Pancreas (tissue), 10 donors: ENCODE measurements at regions not wholly inside any gene's neighbourhood (a gene's known extent, or its start where the extent isn't known, plus 50 kb on each side); places are given as distances from the start of the nearest gene placed in this dataset.

Source experiments
- ATAC-seq, 4 donors: fragments of 200-7000 bp; cut with Tn5 transposase; one replicate each; pipeline versions ENCODE4 v1.8.0 to v1.9.1; 2020; ENCODE audit warnings: mild to moderate bottlenecking in 4 of 4, moderate library complexity in 4 of 4
- DNase-seq, 6 donors: peaks; one replicate each; pipeline ENCODE4 v3.0.0-alpha.2; 2020
- FAIRE-seq: peaks from 2 replicates; lab custom pipeline; 2012; peaks lifted over from hg19 to GRCh38; lab: Jason Lieb, UNC
- H3K27ac ChIP-seq, 4 donors: fragments of 200-600 bp; sonication (generic); 1 replicate in 3 of 4; 2 replicates in 1 of 4; pipeline versions ENCODE4 v1.5.0 to v1.8.0; 2020
- H3K27me3 ChIP-seq, 4 donors: fragments of 200-600 bp; one replicate each; pipeline ENCODE4 v1.8.0; 2021
- H3K36me3 ChIP-seq, 3 donors: fragments of 200-600 bp; sonication (generic) in 1 of 3; one replicate each; pipeline versions ENCODE4 v1.5.0 to v1.8.0; 2020 to 2021
- H3K4me1 ChIP-seq, 3 donors: fragments of 200-600 bp; one replicate each; pipeline ENCODE4 v1.8.0; 2021
- H3K4me3 ChIP-seq, 4 donors: fragments of 200-600 bp; sonication (generic) in 2 of 4; one replicate each; pipeline versions ENCODE4 v1.5.0 to v1.8.0; 2020 to 2021
- H3K9me3 ChIP-seq, 4 donors: fragments of 200-600 bp; one replicate each; pipeline ENCODE4 v1.8.0; 2021
- CTCF ChIP-seq, 4 donors: fragments of 200-600 bp; sonication (generic) in 3 of 4; IDR thresholded peaks; one replicate each; pipeline versions ENCODE4 v1.5.0 to v1.8.0; 2021; ENCODE audit warnings: antibody characterized with exemption in 4 of 4
- WGBS, 2 donors: extraction: QIAGEN DNeasy Blood & Tissue Kit; methylation state at CpG; one replicate each; pipeline ENCODE4 v1.1.7; 2013; 5-methylcytosine and 5-hydroxymethylcytosine counted together
- intact Hi-C, 3 donors: fragments of 100-400 bp; cut with DNase I; formaldehyde crosslinking; loops; one replicate each; pipeline versions ENCODE4 v1.11.1 to v1.14.2; 2022
- donor health status: healthy with polysubstance abuse.
- donor health status: DM: no; HTN: no; CAD: no; lungs with moderate emphysema.
- donor health status: DM: no; HTN: no; CAD: no.
- donor health status: control.
- donor health status: control.
- donor health status: Bipolar disorder and iron deficiency.
- donor health status: DM: yes; HTN: yes; CAD: no.
- donor health status: DM: no; HTN: no; CAD: no.
- donor health status: DM: no; HTN: no; CAD: no.
- donor health status: DM: yes; HTN: yes; CAD: no.

DNA sequence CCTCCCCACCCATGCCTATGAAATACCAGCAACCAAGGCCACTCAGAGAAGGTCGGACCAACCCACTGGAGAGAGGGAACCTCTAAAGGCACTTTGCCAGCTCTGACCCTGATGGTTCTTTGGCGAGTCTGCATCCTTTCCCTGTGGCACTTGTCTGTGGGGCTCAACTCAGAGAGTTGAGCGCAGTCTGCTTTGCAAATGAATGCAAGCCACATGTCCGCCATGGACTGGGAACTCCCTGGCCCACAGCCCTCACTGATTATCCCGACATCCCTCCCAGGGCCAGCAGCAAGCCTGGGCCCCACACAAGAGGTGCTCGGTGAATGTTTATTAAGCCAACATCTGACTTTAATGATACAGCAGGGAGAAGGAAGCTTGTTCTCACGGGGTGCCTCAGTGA, 55.5 kb upstream of the HES1 start:
- ATAC-seq: peak in 3 of 4 donors; percentile 10 to 50 (median 13)
- DNase-seq: peak in 1 of 6 donors; percentile 34
- FAIRE-seq: no peak
- H3K4me3 ChIP-seq: no peak overlapping the region
- H3K4me1 ChIP-seq: peaks cover 5 to 24% (median 16%) of the 10 kb centered on the region in 3 donors
- WGBS, 2 donors: 50 to 56% methylated on average over 7 of the region's 7 CpGs
- H3K36me3 ChIP-seq: no peaks in the 10 kb centered on the region
- no peak for TF ChIP-seq CTCF (IDR thresholded peaks at IDR 0.05)
- no peaks in the 10 kb centered on the region for H3K9me3 ChIP-seq
- no peak overlapping the region for H3K27ac ChIP-seq
- H3K27me3 ChIP-seq: no peaks in the 10 kb centered on the region
- intact Hi-C loops: no loop called here

DNA sequence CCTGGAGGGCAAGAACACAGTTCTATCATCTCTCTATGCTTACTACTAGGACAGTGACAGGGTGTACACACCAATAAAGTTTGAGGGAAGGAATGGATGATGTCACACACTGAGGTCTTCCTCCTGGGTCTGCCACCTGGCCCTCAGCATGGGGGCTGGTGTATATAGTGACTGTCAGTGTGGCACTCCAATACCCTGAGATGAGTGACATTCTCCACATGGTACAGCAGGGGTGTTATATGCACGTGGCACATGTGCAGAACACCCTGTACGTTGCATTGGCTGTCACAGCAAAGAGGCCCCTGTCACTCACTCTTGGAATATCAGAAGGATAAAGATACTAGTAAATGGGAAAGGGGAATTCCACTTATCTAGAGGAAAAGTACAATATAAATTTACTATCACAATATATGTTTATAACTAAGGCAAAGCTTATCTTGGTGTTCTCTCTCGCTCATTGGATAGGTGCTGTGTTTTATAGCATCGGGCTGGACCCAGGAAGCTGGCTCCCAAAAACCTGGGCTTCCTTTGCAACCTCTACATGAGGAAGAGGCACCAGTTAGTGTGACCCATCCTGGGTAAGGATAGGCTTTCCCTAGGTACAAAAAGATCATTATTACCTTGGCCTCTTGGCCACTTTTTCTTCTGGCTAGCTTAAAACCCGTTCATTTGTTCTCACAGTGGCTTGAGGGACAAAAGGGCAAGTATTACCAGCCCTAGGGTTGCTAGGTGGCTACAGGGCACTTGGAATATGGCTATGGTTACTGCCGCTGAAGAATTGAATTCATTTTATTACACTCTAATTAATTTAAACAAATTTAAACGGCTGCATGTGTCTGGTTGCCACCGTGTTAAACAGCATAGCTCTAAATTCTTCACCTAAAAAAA, 54.8 kb upstream of the HES1 start:
- DNase-seq: no peak

GRCh38 chr3:194081826-194082225, 54.1 kb upstream of the HES1 start:
- peaks cover 0 to 10% (median 9%) of the 10 kb centered on the region in 3 donors for H3K4me1 ChIP-seq
- intact Hi-C loops: no loop called here
- no peak overlapping the region for H3K27ac ChIP-seq
- ATAC-seq (no peak), FAIRE-seq (no peak), DNase-seq (peak in 1 of 6 donors; percentile 11)
- H3K4me3 ChIP-seq: no peak overlapping the region
- 95 to 98% methylated on average over 5 of the region's 5 CpGs for WGBS, 2 donors
- TF ChIP-seq CTCF (IDR thresholded peaks at IDR 0.05): no peak
- H3K9me3 ChIP-seq: no peaks in the 10 kb centered on the region
- H3K27me3 ChIP-seq: no peaks in the 10 kb centered on the region
- no peaks in the 10 kb centered on the region for H3K36me3 ChIP-seq

More for the DNA sequence above, 54.8 kb upstream of the HES1 start:
- Histone ChIP-seq H3K27ac (no peak overlapping the region), H3K27me3 (no peaks in the 10 kb centered on the region), H3K9me3 (no peaks in the 10 kb centered on the region), H3K4me1 (peaks cover 0 to 16% (median 9%) of the 10 kb centered on the region in 3 donors), H3K36me3 (no peaks in the 10 kb centered on the region), H3K4me3 (no peak overlapping the region)
- FAIRE-seq (no peak), ATAC-seq (no peak)
- intact Hi-C loops: no loop called here
- 82 to 83% methylated on average over 8 of the region's 8 CpGs for WGBS, 2 donors
- TF ChIP-seq CTCF (IDR thresholded peaks at IDR 0.05): no peak

- no peaks in the 10 kb centered on the region for H3K36me3 ChIP-seq
- no peaks in the 10 kb centered on the region for H3K9me3 ChIP-seq
- no peak overlapping the region for H3K4me3 ChIP-seq
- no peak overlapping the region for H3K27ac ChIP-seq
- no peak for TF ChIP-seq CTCF (IDR thresholded peaks at IDR 0.05)
- no peaks in the 10 kb centered on the region for H3K27me3 ChIP-seq
- DNase-seq (no peak), FAIRE-seq (no peak), ATAC-seq (peak in 3 of 4 donors; percentile 21 to 44 (median 29))
- 74 to 88% methylated on average over 18 of the region's 18 CpGs for WGBS, 2 donors
- intact Hi-C loops: no loop called here
- peaks cover 0 to 7% (median 6%) of the 10 kb centered on the region in 3 donors for H3K4me1 ChIP-seq
These were observed 53.0 kb upstream of the HES1 start for GRCh38 chr3:194082743-194083636.
